Lower leg skin (tissue), 3 donors: ENCODE measurements at regions not wholly inside any gene's neighbourhood (a gene's known extent, or its start where the extent isn't known, plus 50 kb on each side); places are given as distances from the start of the nearest gene placed in this dataset.

ENCODE experiments used
- POLR2A ChIP-seq, 2 donors: fragments of 450-650 bp; IDR thresholded peaks; one replicate each; pipeline ENCODE4 v1.6.1; 2016 to 2017; ENCODE audit warnings: antibody characterized with exemption in 2 of 2, mild to moderate bottlenecking in 1 of 2, moderate library complexity in 1 of 2
- TF ChIP-seq, protein P1 (sequence below), 3 donors: fragments of 450-650 bp; IDR thresholded peaks; one replicate each; pipeline ENCODE4 v1.5.1; 2016; ENCODE audit warnings: antibody characterized with exemption in 3 of 3, mild to moderate bottlenecking in 3 of 3, moderate library complexity in 2 of 3

GRCh38 chr2:228426502-228427216 lies 245.2 kb upstream of the SPHKAP start:
- TF ChIP-seq, protein P1, sequence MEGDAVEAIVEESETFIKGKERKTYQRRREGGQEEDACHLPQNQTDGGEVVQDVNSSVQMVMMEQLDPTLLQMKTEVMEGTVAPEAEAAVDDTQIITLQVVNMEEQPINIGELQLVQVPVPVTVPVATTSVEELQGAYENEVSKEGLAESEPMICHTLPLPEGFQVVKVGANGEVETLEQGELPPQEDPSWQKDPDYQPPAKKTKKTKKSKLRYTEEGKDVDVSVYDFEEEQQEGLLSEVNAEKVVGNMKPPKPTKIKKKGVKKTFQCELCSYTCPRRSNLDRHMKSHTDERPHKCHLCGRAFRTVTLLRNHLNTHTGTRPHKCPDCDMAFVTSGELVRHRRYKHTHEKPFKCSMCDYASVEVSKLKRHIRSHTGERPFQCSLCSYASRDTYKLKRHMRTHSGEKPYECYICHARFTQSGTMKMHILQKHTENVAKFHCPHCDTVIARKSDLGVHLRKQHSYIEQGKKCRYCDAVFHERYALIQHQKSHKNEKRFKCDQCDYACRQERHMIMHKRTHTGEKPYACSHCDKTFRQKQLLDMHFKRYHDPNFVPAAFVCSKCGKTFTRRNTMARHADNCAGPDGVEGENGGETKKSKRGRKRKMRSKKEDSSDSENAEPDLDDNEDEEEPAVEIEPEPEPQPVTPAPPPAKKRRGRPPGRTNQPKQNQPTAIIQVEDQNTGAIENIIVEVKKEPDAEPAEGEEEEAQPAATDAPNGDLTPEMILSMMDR (IDR thresholded peaks at IDR 0.05) = no peak
- no peak for TF ChIP-seq POLR2A (IDR thresholded peaks at IDR 0.05)
